H1 (cell line): ENCODE measurements at regions not wholly inside any gene's neighbourhood (a gene's known extent, or its start where the extent isn't known, plus 50 kb on each side); places are given as distances from the start of the nearest gene placed in this dataset.

Source experiments
- CTCF ChIA-PET: fragments of 300-600 bp; sonication (Branson Sonifier 250); formaldehyde crosslinking; loops from one replicate; lab custom pipeline; 2021; ENCODE audit not compliant: partially characterized antibody; lab: Charles Lee
- POLR2A ChIA-PET: fragments of 300-600 bp; sonication (Branson Sonifier 250); formaldehyde crosslinking; loops from one replicate; lab custom pipeline; 2021; ENCODE audit warnings: inconsistent platforms; ENCODE audit not compliant: partially characterized antibody; lab: Charles Lee
- DNase-seq, 2 experiments: peaks; one replicate each; pipeline versions ENCODE4 v3.0.0 to v3.0.0-alpha.2; 2010 to 2022; ENCODE audit warnings: low spot score in 2 of 2, low read depth in 1 of 2, mixed read lengths in 1 of 2
- FAIRE-seq: peaks from 2 replicates; lab custom pipeline; 2011; peaks lifted over from hg19 to GRCh38; lab: Jason Lieb, UNC
- H2AFZ ChIP-seq: 2 replicates; pipeline ENCODE4 v1.8.1; 2012; ENCODE audit warnings: low read length, inconsistent platforms
- H2AK5ac ChIP-seq: 2 replicates; pipeline ENCODE4 v1.6.1; 2013; ENCODE audit warnings: low read depth, low read length
- H2BK120ac ChIP-seq: replicated peaks from 2 replicates; pipeline ENCODE3; 2013; ENCODE audit warnings: low read depth, low read length, inconsistent platforms
- H2BK12ac ChIP-seq: 2 replicates; pipeline ENCODE4 v1.6.1; 2013; ENCODE audit warnings: low read depth, low read length
- H2BK15ac ChIP-seq: 2 replicates; pipeline ENCODE4 v1.6.1; 2013; ENCODE audit warnings: low read length
- H2BK20ac ChIP-seq: 2 replicates; pipeline ENCODE4 v1.6.1; 2013; ENCODE audit warnings: low read length
- H2BK5ac ChIP-seq: 2 replicates; pipeline ENCODE4 v1.6.1; 2013; ENCODE audit warnings: low read depth, low read length
- H3K14ac ChIP-seq: 2 replicates; pipeline ENCODE4 v1.6.1; 2013; ENCODE audit warnings: inconsistent platforms; ENCODE audit not compliant: insufficient read length
- H3K18ac ChIP-seq: 2 replicates; pipeline ENCODE4 v1.6.1; 2013; ENCODE audit warnings: low read length; ENCODE audit errors: extremely low read depth
- H3K23ac ChIP-seq: 2 replicates; pipeline ENCODE4 v1.6.1; 2013; ENCODE audit warnings: inconsistent platforms; ENCODE audit not compliant: insufficient read length
- H3K23me2 ChIP-seq: 2 replicates; pipeline ENCODE4 v1.6.1; 2013; ENCODE audit warnings: low read depth, low read length
- H3K27ac ChIP-seq: 2 replicates; pipeline ENCODE4 v1.6.1; 2011; ENCODE audit warnings: low read depth, low read length, inconsistent platforms
- H3K27me3 ChIP-seq, 4 experiments: replicated peaks in 1 of 4; 1 replicate in 1 of 4; 2 replicates in 3 of 4; pipeline versions ENCODE4 v1.6.1 to v1.8.1; 2011 to 2013; ENCODE audit warnings: low read length in 3 of 4, mild to moderate bottlenecking in 3 of 4, inconsistent platforms in 2 of 4, mixed read lengths in 2 of 4, moderate library complexity in 1 of 4; ENCODE audit not compliant: control insufficient read depth in 3 of 4, insufficient read depth in 3 of 4; ENCODE audit errors: extremely low read depth in 1 of 4
- H3K36me3 ChIP-seq, 4 experiments: 2 replicates each; pipeline versions ENCODE4 v1.6.1 to v1.8.1; 2011 to 2013; ENCODE audit warnings: mild to moderate bottlenecking in 4 of 4, low read length in 3 of 4, moderate library complexity in 2 of 4, control low read depth in 1 of 4, inconsistent platforms in 1 of 4; ENCODE audit not compliant: insufficient read depth in 4 of 4, control insufficient read depth in 2 of 4
- H3K4ac ChIP-seq: replicated peaks from 2 replicates; pipeline ENCODE3; 2013; ENCODE audit warnings: low read length, low read depth, mixed read lengths, inconsistent platforms; ENCODE audit not compliant: insufficient read length
- H3K4me1 ChIP-seq, 4 experiments: replicated peaks in 1 of 4; 1 replicate in 1 of 4; 2 replicates in 3 of 4; pipeline versions ENCODE4 v1.6.1 to v1.8.1; 2011 to 2013; ENCODE audit warnings: low read length in 3 of 4, inconsistent platforms in 2 of 4, mixed read lengths in 1 of 4; ENCODE audit not compliant: insufficient read depth in 4 of 4, control insufficient read depth in 3 of 4
- H3K4me2 ChIP-seq, 2 experiments: 2 replicates each; pipeline versions ENCODE4 v1.6.1 to v1.8.1; 2011 to 2013; ENCODE audit warnings: low read depth in 2 of 2, low read length in 2 of 2, control low read depth in 1 of 2, inconsistent platforms in 1 of 2, mild to moderate bottlenecking in 1 of 2; ENCODE audit not compliant: insufficient read depth in 1 of 2
- H3K4me3 ChIP-seq, 4 experiments: fragments of 200-600, 300-600 bp in 1 of 4; sonication (generic), shearing (Covaris generic), sonication (Bioruptor Twin) in 1 of 4; 2 replicates each; pipeline versions ENCODE4 v1.5.1 to v1.8.1; 2011 to 2016; ENCODE audit warnings: low read length in 4 of 4, low read depth in 3 of 4, control low read depth in 2 of 4, inconsistent platforms in 2 of 4, mild to moderate bottlenecking in 2 of 4, mixed read lengths in 1 of 4, moderate library complexity in 1 of 4; ENCODE audit not compliant: insufficient read depth in 2 of 4; ENCODE audit errors: extremely low read depth in 1 of 4
- H3K56ac ChIP-seq: replicated peaks from 2 replicates; pipeline ENCODE3; 2013; ENCODE audit warnings: low read depth, mild to moderate bottlenecking, mixed read lengths, low read length, inconsistent platforms; ENCODE audit not compliant: insufficient read length
- H3K79me1 ChIP-seq: 2 replicates; pipeline ENCODE4 v1.6.1; 2013; ENCODE audit warnings: low read depth, low read length, control low read depth
- H3K79me2 ChIP-seq, 2 experiments: 2 replicates each; pipeline versions ENCODE4 v1.6.1 to v1.8.1; 2012 to 2013; ENCODE audit warnings: low read length in 2 of 2, mild to moderate bottlenecking in 2 of 2, inconsistent platforms in 1 of 2; ENCODE audit not compliant: insufficient read depth in 2 of 2, control insufficient read depth in 1 of 2
- H3K9ac ChIP-seq, 4 experiments: replicated peaks in 1 of 4; 1 replicate in 1 of 4; 2 replicates in 3 of 4; pipeline versions ENCODE4 v1.6.1 to v1.8.1; 2011 to 2013; ENCODE audit warnings: low read depth in 3 of 4, low read length in 3 of 4, control low read depth in 2 of 4, mild to moderate bottlenecking in 2 of 4, moderate library complexity in 2 of 4, inconsistent platforms in 1 of 4; ENCODE audit errors: extremely low read depth in 1 of 4
- H3K9me3 ChIP-seq, 2 experiments: 2 replicates each; pipeline versions ENCODE4 v1.6.1 to v1.8.1; 2012 to 2013; ENCODE audit warnings: mild to moderate bottlenecking in 2 of 2, moderate library complexity in 2 of 2, control low read depth in 1 of 2, inconsistent platforms in 1 of 2, low read depth in 1 of 2, low read length in 1 of 2, mixed read lengths in 1 of 2; ENCODE audit not compliant: insufficient read depth in 2 of 2
- H4K20me1 ChIP-seq, 2 experiments: replicated peaks in 1 of 2; 2 replicates each; pipeline versions ENCODE3 to v1.8.1; 2011 to 2013; ENCODE audit warnings: inconsistent platforms in 2 of 2, low read length in 2 of 2, mild to moderate bottlenecking in 1 of 2; ENCODE audit not compliant: insufficient read depth in 2 of 2, control insufficient read depth in 1 of 2
- H4K5ac ChIP-seq: 2 replicates; pipeline ENCODE4 v1.6.1; 2013; ENCODE audit warnings: low read length, low read depth, mixed read lengths, inconsistent platforms; ENCODE audit not compliant: insufficient read length
- H4K8ac ChIP-seq: 2 replicates; pipeline ENCODE4 v1.8.0; 2013; ENCODE audit warnings: mild to moderate bottlenecking, moderate library complexity, low read length, inconsistent platforms; ENCODE audit not compliant: insufficient read depth; ENCODE audit errors: extremely low read depth
- H4K91ac ChIP-seq: replicated peaks from 2 replicates; pipeline ENCODE3; 2013; ENCODE audit warnings: low read length, mixed read lengths, inconsistent platforms; ENCODE audit not compliant: insufficient read length
- WGBS, 2 experiments: shearing (Covaris generic) in 1 of 2; methylation state at CpG; one replicate each; pipeline versions ENCODE4 v1.1.6 to v1.1.7; 2013 to 2015; ENCODE audit warnings: low lambda C conversion rate in 2 of 2, mixed read lengths in 2 of 2, inconsistent platforms in 1 of 2, low coverage in 1 of 2, missing lambda C conversion rate in 1 of 2; ENCODE audit not compliant: insufficient replicate concordance in 2 of 2, insufficient coverage in 1 of 2, insufficient read length in 1 of 2; ENCODE audit errors: extremely low coverage in 1 of 2, missing lambda C conversion rate in 1 of 2; 5-methylcytosine and 5-hydroxymethylcytosine counted together

GRCh38 chr4:134624365-134624764, 422.8 kb upstream of the PABPC4L start:
- POLR2A ChIA-PET = no interaction called here

More at GRCh38 chr4:134624365-134624764, 422.8 kb upstream of the PABPC4L start:
- H3K4me2 ChIP-seq = peak overlapping the region; percentile 42 to 55
- peak overlapping the region; percentile 84 for H4K91ac ChIP-seq
- no peak overlapping the region for H3K56ac ChIP-seq
- H3K4me3 ChIP-seq = no peak overlapping the region; a peak in 1 of 8 replicates
- 6% methylated on average over 1 of the region's 1 CpG; no CpG with 5 or more reads in 1 of the 2 experiments for WGBS, 2 experiments
- peak overlapping the region; percentile 88; the same call in 1 of the 2 replicates for H2BK5ac ChIP-seq
- CTCF ChIA-PET = interaction anchor here (1.7 kb wide), 1 partner anchor 12 kb away, joined by 3 read pairs; no protein-coding TSS in a partner anchor
- H3K18ac ChIP-seq = 0 out of 2 replicates have a peak overlapping the region, but pooled peaks have one; percentile 61
- peak overlapping the region; percentile 21; the same call in 1 of the 2 replicates for H3K27ac ChIP-seq
- peak overlapping the region; percentile 61 for H4K5ac ChIP-seq
- H3K23ac ChIP-seq = no peak overlapping the region
- no peaks in the 10 kb centered on the region for H3K36me3 ChIP-seq
- no peak overlapping the region for H2AK5ac ChIP-seq
- no peak overlapping the region for H4K8ac ChIP-seq
- no peaks in the 10 kb centered on the region for H3K9me3 ChIP-seq
- FAIRE-seq (no peak), DNase-seq (peak in 1 of 2 experiments; percentile 38)
- peaks cover 0 to 13% (median 6%) of the 10 kb centered on the region in 4 experiments; a peak in 4 of 7 replicates for H3K4me1 ChIP-seq
- no peaks in the 10 kb centered on the region for H3K23me2 ChIP-seq
- H4K20me1 ChIP-seq = no peaks in the 10 kb centered on the region
- peak overlapping the region; percentile 50 for H2BK120ac ChIP-seq
- peak overlapping the region; percentile 11; the same call in 1 of the 2 replicates for H2BK20ac ChIP-seq
- H2BK15ac ChIP-seq = no peak overlapping the region
- no peaks in the 10 kb centered on the region for H3K79me2 ChIP-seq
- H3K14ac ChIP-seq = no peak overlapping the region
- no peaks in the 10 kb centered on the region for H3K27me3 ChIP-seq
- peak overlapping the region in 1 of 4 experiments; percentile 8; a peak in 1 of 7 replicates for H3K9ac ChIP-seq
- H3K79me1 ChIP-seq = no peaks in the 10 kb centered on the region
- H2BK12ac ChIP-seq = 0 out of 2 replicates have a peak overlapping the region, but pooled peaks have one; percentile 11
- no peak overlapping the region for H3K4ac ChIP-seq
- no peak overlapping the region; the same call in 1 of the 2 replicates for H2AFZ ChIP-seq
